Glomerular visceral epithelial cell (primary cell): ENCODE measurements at regions not wholly inside any gene's neighbourhood (a gene's known extent, or its start where the extent isn't known, plus 50 kb on each side); places are given as distances from the start of the nearest gene placed in this dataset.

Source experiments
- DNase-seq: peaks from one replicate; pipeline ENCODE4 v3.0.0-alpha.2; 2016; ENCODE audit errors: extremely low spot score

DNA sequence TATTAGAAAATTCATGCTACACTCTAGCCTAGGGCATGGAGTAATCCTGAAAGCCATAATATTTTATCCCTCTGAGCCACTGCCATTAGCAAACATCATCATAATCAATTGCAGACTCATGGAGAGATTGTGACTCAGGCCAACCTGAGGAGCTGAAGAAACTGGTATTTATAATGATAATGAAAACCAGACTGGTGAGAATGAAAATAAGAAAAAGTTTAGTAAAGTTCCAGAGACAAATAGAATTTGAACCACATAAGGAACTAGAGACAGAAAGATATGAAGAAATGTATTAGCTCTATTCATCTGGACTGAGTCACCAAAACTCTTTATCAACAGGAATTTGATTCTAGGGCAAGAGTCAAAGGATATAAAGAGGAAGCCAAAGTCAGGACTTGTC lies 158.7 kb downstream of the DRD1 start:
- DNase-seq, result no peak

DNA sequence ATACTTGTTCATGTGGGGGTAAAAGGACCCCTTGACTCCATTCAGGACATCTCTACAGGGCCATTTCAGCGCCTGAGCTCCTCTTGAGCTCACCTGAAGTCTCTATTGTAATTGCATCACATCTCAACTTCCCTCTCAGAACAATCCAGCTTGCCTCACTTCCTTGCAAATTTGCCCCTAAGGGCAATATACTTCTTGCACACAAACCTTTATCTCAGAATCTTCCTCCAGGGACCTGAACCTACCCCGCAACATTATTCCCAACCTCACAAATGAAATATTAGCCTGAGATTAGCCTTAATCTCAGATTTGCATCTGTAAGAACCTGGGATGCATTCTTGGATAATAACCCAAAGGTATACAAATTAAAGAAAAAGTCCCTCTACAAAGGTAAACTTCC lies 159.2 kb downstream of the DRD1 start:
- DNase-seq, result no peak

DNA sequence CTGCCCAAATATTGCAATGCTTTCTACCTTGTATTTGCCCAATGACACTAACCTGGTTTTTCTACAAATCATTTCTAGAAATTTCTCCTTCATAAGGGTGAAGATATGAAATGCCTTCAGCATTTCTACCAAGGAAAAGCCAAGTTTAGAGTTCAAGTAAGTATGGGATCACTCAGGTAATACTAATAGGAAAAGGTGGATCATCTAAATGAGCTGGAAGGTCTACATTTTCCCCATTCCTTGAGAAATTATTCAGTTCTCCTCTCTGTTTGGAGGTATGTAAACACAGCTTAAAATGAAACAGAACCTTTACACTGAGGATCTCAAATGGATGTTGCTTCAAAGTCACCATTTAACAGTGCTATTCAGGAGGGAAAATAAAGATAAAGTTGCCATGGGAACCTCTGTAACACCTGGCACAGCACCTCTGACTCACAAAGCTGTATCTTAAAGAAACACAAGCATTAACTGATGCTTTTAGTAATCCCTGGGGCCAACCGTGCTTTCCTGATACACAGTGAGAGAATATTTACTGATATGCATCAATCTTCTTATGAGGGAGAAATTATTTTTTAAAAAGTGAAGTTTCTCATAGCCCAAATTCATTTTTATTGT lies 161.3 kb downstream of the DRD1 start:
- no peak for DNase-seq

DNA sequence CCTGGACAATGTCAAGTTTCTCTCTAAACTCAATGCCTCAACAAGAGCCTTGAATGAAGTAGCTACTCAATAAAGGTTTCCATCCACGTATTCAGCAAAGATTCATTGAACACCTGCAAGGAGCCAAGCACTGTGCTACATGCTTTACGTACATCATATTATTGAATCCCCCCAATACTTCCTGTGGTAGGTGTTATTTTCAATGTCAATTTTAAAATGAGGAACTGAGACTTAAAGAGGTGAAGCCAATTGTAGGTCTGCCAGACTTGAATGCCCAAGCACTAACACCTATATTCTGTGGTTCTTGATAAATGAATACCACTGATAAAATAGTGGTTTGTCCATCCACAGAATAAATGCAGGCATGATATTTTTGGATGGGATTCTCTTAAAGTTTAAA lies 162.3 kb downstream of the DRD1 start:
- DNase-seq, result no peak

DNA sequence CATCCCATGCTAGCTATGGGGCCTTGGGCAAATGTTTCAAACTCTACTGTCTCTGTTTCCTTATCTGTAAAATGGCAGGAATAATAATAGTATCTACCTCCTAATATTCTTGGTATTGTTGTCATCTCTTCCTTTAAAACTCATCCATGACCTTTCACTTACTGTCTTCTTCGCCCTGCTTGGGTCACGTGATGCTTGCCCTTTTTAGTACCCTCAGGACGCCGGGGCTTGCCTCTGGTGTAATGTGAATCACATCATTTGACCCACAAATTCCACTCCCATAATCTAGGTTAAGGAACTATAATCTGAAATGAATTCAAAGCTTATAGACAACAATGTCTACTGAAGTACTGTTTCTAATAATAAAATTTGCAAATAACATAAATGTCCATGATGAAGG lies 162.7 kb downstream of the DRD1 start:
- no peak for DNase-seq

DNA sequence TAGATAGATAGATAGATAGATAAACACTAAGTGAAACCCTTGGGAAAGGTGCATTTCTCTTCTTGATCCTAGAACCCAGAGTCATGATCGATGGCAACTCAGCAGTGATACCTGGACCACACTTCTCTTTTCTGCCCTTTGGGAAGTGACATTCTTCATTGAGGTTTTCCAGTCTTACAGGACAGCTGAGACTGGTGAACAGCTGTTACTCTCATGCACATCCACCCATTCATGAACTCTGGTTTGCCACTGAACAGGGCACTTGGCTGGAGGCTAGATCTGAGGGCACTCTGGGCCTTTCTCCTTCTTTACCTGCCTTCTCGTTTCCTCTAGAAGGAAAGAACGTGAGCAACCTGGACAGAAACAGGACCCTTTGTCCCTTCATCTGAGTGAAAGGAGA lies 164.5 kb downstream of the DRD1 start:
- no peak for DNase-seq

DNA sequence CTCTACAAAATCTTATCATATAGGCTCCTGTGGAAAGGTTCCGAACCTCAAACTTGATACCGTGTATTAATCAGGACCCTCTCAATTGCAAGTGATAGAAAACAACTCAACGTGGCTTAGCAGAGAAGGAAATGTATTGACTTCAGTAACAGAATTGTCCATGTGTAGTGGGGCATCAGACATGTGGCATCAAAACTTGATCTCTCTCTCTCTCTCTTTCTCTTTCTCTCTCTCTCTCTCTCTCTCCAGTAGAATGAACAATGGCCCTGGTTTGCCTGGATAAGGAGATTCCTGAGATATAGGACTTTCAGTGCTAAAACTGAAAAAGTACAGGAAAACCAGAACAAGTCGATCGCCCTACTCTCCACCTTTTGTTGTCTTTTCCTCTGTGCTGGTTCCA lies 168.2 kb downstream of the DRD1 start:
- no peak for DNase-seq

DNA sequence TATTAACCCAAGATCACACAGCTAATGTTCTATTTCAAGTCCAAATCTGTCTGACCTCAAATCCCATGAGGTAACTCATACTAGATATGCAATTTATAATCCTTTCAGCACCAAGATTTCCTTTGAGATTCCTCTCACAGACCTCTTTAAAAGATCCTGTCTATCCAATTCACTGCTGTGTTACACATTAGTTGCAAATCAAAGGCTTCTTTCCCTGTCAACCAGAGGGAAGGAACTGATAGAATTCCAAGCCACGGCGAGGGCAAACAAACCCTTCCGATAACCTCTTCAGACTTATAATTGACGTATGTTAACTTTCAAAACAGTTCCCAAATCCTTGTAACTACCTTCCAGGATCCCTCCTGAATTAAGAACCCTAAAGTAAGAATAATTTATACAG lies 168.9 kb downstream of the DRD1 start:
- DNase-seq, result no peak

DNA sequence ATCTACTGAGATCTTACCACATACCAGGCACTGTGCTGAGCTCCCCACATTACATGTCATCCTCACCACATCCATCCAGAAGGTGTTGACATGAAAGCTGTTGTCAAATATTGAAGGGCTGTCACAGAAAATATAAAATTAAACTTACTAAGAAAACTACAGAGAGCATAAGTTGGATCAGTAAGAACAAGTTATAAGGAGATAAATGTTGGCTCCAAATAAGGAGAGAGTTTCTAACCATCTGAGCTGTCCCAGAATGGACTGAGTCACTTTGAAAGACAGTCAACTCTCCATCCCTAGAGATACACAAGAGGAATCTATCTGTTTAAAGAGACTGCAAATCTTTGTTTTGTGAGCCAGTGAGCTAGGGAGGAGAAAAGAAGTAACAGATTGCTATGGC lies 169.8 kb downstream of the DRD1 start:
- no peak for DNase-seq

DNA sequence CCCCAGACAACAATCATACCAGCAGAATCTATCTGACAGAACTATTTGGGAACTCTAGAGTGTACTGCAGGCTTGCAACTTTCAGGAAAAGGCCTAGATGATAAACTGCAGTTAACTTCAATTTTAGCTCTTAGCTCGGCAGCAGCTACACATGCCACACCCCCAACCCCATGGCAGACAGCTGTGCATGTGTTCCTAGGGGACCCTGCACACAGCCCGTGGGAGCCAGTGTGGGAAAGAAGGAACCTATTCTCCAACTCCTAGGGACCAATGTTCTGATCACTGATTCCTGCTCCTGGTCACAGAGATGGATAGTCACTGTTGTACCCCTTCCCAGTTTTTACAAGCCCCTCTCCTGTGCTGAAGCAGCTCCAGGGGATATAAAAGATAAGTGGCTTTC lies 179.6 kb downstream of the DRD1 start:
- no peak for DNase-seq

DNA sequence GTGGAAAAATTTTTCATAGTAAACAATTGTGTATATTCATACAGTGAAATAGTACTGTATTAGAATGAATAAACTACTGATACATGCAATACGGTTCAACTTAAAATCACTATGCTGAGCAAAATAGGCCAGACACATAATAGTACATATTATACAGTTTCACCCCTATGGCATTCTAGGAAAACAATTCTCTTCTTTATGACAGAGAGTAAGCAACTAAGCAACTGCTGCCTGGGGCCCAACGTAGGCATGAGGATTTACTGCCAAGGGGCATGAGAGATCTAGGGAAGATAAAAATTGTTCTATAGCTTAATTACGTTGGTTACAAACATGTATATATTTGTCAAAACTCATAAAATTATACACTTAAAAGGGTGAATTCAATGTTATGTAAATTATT lies 180.2 kb downstream of the DRD1 start:
- no peak for DNase-seq

DNA sequence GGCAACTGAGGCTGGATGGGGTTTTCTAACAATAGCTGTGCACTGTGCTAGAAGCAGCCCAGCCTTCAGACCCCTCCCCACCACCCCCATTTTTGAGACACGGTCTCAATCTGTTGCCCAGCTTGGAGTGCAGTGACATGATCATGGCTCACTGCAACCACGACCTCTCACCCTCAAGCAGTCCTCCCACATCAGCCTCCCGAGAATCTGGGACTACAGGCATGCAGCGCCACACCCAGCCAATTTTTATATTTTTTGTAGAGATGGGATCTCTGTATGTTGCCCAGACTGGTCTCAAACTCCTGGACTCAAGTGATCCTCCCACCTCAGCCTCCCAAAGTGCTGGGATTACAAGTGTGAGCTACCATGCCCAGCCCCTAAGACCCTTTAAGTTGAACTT lies 182.5 kb downstream of the DRD1 start:
- DNase-seq, result no peak

DNA sequence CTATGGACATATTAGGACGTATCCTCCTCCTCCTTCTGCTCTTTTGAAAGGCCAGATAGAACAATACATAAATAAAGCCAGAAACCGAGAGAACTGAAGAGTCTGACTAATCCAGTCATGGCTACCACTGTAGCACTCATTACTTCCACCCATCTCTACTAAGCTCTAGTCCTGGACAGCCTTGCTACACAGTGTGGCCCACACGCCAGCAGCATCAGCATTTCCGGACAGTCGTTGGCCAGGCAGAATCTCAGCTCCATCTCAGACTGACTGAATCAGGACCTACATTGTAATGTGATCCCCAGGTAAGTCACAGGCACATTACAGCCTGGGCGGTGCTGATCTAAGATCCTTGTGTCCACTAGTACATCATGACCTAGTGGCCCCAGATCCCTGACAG lies 182.9 kb downstream of the DRD1 start:
- DNase-seq, result no peak

DNA sequence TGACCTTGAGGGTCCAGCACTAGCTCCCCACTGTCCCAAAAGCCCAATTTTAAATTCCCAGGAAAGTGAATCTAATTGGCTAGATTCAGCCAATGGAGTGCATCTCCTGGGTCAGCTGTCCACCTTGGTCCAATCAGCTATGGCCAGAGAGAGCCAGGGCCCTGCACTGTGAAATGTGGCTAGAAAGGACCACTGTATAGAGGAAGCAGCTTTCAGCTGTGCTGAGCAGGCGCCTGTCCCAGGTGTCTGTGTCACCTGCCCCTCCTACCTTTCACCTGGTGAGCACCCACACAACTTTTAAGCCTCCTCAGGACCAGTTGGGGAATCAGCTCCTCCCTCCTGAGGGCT lies 186.2 kb downstream of the DRD1 start:
- no peak for DNase-seq

DNA sequence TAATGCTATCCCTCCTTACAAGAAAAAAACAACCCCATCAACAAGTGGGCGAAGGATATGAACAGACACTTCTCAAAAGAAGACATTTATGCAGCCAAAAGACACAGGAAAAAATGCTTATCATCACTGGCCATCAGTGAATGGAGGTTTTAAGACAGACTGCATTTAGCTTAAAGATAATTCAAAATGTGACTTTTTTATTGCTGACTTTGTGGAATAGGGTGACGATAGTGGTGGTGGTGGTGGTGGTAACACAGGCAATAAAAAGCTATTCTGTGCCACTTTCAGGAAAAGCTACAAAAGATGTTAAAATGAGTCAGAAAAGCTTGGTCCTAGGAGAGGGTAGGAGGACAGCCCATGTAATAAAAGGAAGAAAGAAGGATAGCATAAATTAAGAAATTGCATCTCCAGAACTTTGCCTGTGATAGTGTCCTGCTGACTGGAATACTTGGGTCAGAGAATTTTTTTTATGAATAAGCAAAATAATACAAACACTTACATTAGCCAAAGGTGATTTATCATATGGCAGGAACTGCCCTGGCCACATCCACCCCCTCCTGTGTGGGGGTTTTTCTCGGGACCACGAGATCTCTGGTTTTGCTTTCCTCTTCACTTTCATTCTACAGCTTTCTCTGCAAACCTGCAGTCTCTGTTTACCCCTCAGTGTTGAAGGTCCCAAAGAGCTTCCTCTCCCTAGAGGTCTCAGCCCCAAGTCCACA lies 186.7 kb downstream of the DRD1 start:
- DNase-seq, result no peak

DNA sequence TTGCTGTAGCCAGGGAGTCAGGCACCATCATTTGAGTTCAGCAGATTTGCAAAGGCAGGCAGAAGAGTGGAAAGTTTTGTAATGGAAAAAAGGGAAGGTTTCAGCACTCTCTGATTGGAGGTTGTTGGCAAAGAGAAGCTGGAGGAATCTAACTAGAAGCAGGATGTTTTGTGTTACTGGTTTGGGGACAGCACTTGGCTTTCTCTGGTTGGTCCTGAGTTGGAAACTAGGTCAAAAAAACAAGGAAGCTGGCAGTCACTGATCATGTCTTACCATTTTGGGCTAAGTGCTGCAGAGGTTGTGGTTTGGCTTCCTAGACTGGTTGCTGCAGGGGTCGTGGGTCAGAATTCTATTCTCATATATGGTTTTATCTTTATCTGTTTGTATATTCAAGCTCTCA lies 189.8 kb downstream of the DRD1 start:
- DNase-seq, result no peak

DNA sequence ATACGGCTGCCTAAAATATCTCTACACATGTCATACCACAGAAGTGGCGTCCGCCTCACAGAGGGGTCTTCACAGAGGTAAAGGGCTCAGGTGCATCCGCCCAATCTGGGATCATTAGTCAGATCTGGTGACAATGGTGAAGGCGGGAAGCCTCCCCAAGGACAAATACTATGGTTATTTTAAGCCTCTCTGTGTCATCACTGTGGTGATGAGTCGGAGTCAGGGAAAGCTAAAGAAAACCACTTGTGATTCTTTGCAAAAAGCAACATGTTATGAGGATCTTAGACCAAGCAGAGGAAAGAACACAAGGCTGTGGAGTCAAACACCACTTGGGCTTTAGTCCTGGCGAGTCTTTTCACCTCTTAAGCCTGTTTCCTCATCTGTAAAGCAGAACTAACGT lies 190.4 kb downstream of the DRD1 start:
- DNase-seq, result no peak

DNA sequence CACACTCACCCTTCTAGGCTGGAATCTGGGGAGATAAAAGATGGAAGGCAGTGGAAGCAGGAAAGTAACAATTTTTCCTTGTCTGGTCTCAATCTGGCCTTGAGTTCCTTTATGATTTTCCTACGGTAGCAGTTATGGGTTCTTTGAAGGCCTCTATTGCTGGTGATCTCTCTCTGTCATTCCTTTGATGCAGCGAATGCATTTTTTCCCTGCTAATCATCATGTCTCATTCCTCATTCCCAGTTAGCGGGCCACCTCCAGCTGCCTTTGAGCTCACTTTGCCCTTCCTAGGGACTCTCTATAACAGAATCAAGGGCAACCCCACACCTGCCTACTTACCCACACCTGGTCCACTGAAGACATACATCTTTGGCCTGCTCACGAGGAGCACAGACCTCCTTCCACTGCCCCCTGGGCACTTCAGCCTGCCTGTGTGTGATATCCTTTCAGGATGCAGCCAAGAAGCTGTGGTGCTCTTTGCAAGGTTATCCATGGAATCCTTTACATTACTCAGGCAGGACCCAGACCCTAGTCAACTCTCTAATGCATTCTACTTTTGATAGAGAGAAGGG lies 191.7 kb downstream of the DRD1 start:
- no peak for DNase-seq

DNA sequence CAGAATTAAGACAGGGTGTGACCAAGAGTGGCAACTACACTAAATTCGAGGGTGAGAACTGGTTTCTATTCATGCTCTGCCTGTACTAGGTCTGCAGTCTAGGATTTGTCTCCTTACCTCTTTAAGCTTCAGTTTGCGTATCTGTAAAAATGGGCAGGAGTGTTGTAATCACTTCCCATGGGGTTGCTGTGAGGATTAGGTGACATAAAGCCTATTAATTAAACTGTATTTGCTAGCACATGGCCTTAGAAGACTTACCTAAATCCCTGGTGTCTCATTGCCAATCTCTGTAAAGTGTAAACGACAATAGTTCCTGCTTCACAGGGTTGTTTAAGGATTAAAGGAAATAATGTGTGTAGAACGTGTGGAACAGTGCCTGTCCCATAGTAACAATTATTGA lies 193.6 kb downstream of the DRD1 start:
- no peak for DNase-seq

DNA sequence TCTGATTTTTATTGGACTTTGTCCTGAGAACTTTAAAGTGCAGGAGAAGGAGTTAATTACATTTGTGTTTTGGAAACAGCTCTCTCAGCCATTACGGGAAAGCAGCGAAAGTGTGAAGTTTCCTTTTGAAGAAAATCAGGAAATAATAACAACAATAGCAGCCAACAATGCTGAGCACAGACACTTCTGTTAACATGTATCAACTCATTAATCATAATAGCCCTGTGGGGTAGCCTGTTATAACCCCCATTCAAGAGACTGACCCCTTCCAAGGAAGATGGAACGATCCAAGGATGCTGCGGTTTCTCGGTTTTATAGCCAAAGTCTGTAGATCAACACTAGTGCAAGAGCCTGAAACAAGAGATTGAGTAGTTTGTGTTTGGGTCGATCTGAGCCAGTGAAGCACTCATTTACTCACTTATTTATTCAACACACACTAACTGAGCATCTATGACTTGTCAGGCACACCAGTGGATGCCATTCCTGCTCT lies 195.5 kb downstream of the DRD1 start:
- DNase-seq, result no peak

DNA sequence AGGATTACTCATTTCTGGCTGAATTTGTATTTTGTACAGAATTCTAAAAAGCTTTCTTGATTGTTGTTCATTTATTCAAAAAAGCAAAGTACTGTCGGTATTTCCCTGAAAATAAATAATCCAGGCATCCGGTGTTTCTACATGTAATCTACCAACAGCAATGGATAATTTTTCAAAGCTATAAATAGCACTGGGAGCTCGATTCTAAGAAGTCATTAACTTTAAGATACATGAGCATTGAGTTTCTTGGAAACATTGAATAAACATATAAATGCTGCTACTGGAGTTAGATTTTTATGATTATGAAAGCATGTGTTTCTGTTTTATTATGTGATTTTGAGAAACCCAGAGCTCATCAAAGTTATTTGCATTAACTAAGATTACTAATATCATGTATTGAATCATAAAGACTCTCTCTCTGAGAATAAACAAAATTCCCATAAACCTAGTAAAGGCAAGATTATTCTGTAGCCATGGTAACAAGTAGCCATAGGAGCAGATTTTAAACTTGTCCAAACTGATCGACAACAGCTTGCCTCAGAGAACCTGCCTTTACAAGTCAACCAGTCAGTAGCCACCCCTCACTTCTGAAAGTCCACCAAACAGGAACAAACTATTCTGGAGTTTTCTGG lies 197.0 kb downstream of the DRD1 start:
- DNase-seq, result no peak

DNA sequence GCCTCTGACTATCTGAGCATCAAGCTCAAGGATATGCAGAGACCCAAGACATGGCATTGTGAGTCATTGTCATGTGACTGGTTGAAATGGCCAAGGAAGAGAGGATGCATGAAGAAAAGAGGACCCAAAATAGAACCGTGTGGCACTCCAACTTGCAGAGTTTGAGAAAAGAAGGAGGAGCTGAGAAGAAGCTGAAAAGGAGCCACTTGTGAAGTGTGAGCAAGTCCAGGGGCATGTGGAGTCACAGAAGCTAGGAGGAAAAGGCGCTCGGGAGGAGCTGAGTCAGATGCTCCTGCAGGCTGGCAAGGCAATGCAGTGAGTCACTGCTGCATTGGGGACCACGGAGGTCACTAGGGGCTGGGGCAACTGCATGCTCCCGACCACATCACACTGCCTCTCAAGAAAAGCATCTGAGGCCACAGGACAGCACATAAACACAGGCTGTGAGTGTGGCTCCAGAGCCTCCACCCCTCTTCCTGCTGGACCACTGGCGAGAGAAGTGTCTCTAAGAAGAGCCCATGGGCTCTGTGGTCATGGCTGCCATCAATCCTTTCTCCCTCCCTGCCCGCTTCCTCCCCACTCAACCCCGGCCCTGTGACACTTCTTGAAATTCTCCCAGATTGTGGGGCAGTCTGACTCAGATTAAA lies 197.6 kb downstream of the DRD1 start:
- DNase-seq, result no peak

DNA sequence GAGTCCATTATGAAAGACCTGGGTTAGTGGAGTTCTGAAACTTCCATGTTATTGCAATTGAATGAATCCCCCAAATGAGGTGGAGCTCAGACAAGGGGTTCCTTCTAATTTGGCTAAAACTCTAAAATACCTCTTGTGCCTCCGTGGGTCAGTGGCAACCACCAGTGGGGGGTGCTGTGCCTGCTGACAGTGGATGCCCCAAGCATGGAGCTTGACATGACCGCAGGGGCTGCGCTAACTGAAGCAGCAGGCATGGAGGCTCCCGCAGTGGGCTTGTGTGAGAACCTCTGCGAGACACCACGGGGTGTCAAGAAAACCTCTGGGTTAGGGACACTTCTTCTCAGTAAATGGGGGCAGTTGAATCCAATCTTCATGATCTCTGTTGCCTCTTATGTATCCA lies 200.5 kb downstream of the DRD1 start:
- no peak for DNase-seq
